Mucosa of rectum (tissue), 2 donors: ENCODE measurements at regions not wholly inside any gene's neighbourhood (a gene's known extent, or its start where the extent isn't known, plus 50 kb on each side); places are given as distances from the start of the nearest gene placed in this dataset.

ENCODE experiments used
- H3K27ac ChIP-seq, 2 donors: one replicate each; pipeline ENCODE4 v1.7.0; 2013; ENCODE audit warnings: inconsistent platforms in 2 of 2, low read depth in 2 of 2, low read length in 2 of 2
- H3K27me3 ChIP-seq, 2 donors: one replicate each; pipeline ENCODE4 v1.7.0; 2013; ENCODE audit warnings: low read length in 2 of 2; ENCODE audit not compliant: control insufficient read depth in 2 of 2, insufficient read depth in 2 of 2
- H3K36me3 ChIP-seq, 2 donors: one replicate each; pipeline ENCODE4 v1.7.0; 2013; ENCODE audit warnings: low read length in 2 of 2; ENCODE audit not compliant: control insufficient read depth in 2 of 2, insufficient read depth in 2 of 2
- H3K4me1 ChIP-seq, 2 donors: one replicate each; pipeline ENCODE4 v1.7.0; 2013; ENCODE audit warnings: low read length in 2 of 2, mild to moderate bottlenecking in 1 of 2; ENCODE audit not compliant: control insufficient read depth in 2 of 2, insufficient read depth in 2 of 2
- H3K4me3 ChIP-seq, 2 donors: one replicate each; pipeline ENCODE4 v1.7.0; 2013; ENCODE audit warnings: low read length in 2 of 2
- H3K9ac ChIP-seq, 2 donors: one replicate each; pipeline ENCODE4 v1.7.0; 2013; ENCODE audit warnings: low read length in 2 of 2, low read depth in 1 of 2, mild to moderate bottlenecking in 1 of 2
- H3K9me3 ChIP-seq, 2 donors: one replicate each; pipeline ENCODE4 v1.7.0; 2013; ENCODE audit warnings: low read length in 2 of 2; ENCODE audit not compliant: control insufficient read depth in 2 of 2
- donor health status: healthy.
- donor health status: Normal muscosa, but diverticular disease.

DNA sequence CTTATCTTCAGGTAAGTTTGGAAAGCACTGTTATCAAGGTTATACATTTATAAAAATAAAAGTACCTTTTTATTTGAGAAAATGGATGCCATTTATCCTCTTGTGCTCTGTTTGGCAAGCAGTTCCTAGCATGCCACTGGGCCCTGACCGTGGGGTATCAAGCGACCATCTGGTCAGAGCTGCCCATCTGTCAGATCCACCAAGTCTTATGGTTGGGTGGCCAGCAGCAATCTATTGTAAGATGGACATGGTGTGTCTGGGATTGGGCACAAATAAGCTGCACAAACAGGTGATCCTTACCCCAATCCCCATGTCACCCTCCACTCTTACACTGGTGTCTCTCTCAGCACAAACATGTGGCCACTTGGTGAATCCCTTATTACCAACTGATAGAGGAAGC, 178.5 kb downstream of the DLEU7 start:
- Histone ChIP-seq H3K4me1 (no peaks in the 10 kb centered on the region), H3K9ac (no peak overlapping the region), H3K4me3 (no peak overlapping the region), H3K27ac (no peak overlapping the region), H3K36me3 (no peaks in the 10 kb centered on the region), H3K9me3 (peaks cover 0 to 2% of the 10 kb centered on the region in 2 donors), H3K27me3 (no peaks in the 10 kb centered on the region)

DNA sequence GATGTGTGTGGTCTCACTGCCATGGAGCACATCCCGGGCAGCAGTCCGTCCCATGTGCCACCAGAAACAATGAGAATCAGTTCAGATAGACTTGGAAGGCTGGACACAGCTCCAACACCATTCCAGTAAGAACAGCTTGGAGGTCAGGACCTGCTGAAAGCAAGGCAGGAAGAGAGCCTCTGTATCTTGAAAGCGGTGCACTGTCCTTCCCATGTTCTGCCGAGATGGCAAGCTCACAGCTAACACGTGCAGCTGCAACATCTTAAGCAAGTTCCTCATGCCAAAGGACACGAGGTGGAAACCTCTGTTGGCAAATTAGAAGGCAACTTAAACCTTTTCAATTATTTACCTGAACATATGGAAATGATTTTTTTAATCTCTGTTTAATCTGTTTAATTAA, 175.4 kb downstream of the DLEU7 start:
- Histone ChIP-seq H3K27ac (no peak overlapping the region), H3K4me1 (no peaks in the 10 kb centered on the region), H3K4me3 (no peak overlapping the region), H3K27me3 (no peaks in the 10 kb centered on the region), H3K36me3 (no peaks in the 10 kb centered on the region), H3K9ac (no peak overlapping the region), H3K9me3 (peaks cover 0 to 2% of the 10 kb centered on the region in 2 donors)

DNA sequence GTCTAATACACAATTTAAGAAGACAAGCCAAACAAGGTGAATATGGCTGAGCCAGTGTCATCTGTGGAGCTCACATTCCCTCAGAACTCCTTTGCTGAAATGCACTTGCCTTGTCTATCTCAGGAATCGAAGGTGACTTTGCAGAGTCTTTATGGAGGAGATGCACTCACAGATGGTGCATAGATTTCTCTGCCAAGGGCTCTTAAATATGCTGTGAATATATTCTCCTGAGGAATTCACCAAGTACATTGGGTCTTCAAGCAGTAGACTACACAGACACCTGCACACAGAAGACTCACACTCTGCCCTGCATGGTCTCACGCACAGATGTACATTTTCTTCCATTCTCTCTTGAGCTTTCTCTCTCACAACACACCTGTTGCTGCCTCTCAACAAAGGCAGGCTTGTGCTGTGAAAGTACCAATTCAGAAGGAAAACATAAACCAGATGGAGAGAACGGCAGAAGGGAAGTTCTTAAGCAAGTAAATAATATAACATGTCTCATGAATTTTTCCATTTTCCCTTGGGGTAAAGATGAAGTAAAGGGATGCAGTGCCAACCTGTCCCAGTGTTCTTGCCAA, 174.7 kb downstream of the DLEU7 start:
- Histone ChIP-seq H3K9me3 (peaks cover 0 to 2% of the 10 kb centered on the region in 2 donors), H3K36me3 (no peaks in the 10 kb centered on the region), H3K9ac (no peak overlapping the region), H3K27me3 (no peaks in the 10 kb centered on the region), H3K4me3 (no peak overlapping the region), H3K27ac (no peak overlapping the region), H3K4me1 (no peaks in the 10 kb centered on the region)

DNA sequence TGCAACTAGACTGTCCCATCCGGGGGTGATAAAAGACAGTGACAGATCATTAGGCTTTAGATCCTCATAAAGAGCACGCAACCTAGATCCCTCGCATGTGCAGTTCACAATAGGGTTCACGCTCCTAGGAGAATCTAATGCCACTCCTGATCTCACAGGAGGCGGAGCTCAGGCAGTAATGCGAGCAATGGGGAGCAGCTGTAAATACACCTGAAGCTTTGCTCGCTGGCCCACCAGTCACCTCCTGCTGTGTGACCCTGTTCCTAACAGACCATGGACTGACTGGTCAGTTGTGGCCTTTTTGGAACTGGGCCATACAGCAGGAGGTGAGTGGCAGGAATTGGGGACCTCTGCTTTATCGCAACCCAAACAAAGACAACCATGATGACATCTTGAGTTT, 173.2 kb downstream of the DLEU7 start:
- Histone ChIP-seq H3K4me1 (no peaks in the 10 kb centered on the region), H3K9ac (no peak overlapping the region), H3K27me3 (no peaks in the 10 kb centered on the region), H3K9me3 (peaks cover 0 to 2% of the 10 kb centered on the region in 2 donors), H3K36me3 (no peaks in the 10 kb centered on the region), H3K4me3 (no peak overlapping the region), H3K27ac (no peak overlapping the region)

GRCh38 chr13:50670847-50671496, 172.5 kb downstream of the DLEU7 start:
- Histone ChIP-seq H3K4me3 (no peak overlapping the region), H3K9me3 (no peaks in the 10 kb centered on the region), H3K27ac (no peak overlapping the region), H3K36me3 (no peaks in the 10 kb centered on the region), H3K4me1 (no peaks in the 10 kb centered on the region), H3K27me3 (no peaks in the 10 kb centered on the region), H3K9ac (no peak overlapping the region)

DNA sequence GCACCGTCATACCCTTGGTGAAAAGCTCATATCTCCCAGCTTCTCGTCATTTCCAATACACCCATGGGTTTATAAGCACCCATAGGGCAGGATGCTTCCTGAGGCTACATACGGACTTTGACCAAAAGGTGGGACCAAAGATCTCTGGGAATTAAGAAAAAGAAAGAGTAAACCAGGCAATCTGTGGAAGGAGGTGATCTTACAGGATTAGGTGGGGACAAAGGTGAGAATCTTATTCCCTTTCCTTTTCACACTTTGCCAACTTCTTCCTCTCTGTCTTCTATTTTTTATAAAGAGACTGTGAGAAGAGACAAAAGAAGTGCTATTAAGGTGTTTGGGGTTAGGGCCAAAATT, 172.0 kb downstream of the DLEU7 start:
- Histone ChIP-seq H3K27ac (no peak overlapping the region), H3K9ac (no peak overlapping the region), H3K9me3 (no peaks in the 10 kb centered on the region), H3K4me3 (no peak overlapping the region), H3K27me3 (no peaks in the 10 kb centered on the region), H3K36me3 (no peaks in the 10 kb centered on the region), H3K4me1 (no peaks in the 10 kb centered on the region)

DNA sequence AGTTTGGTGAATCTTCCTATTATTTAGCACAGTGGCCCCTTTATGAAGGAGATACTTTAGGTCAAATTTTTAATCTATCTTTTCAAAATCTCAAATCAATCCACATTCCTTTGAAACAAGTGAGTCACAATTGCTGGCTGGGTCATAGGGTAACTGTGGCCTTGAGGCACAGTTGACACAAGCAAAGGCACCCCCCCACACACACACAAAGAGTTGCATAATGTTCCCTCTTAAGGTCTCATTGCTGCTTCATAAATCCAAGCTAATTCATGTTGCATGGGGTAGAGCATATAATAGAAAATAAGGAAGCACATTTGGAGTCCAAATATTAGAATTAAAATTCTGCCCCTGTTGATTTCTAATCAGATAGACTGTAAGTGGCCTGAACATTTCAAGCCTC, 171.5 kb downstream of the DLEU7 start:
- H3K27ac ChIP-seq = no peak overlapping the region
- no peaks in the 10 kb centered on the region for H3K36me3 ChIP-seq
- no peaks in the 10 kb centered on the region for H3K4me1 ChIP-seq
- no peak overlapping the region for H3K9ac ChIP-seq
- no peaks in the 10 kb centered on the region for H3K9me3 ChIP-seq
- no peak overlapping the region for H3K4me3 ChIP-seq
- no peaks in the 10 kb centered on the region for H3K27me3 ChIP-seq

- H3K27me3 ChIP-seq = no peaks in the 10 kb centered on the region
- no peak overlapping the region for H3K4me3 ChIP-seq
- H3K4me1 ChIP-seq = no peaks in the 10 kb centered on the region
- no peak overlapping the region for H3K9ac ChIP-seq
- no peak overlapping the region for H3K27ac ChIP-seq
- no peaks in the 10 kb centered on the region for H3K36me3 ChIP-seq
- no peaks in the 10 kb centered on the region for H3K9me3 ChIP-seq
Measured at GRCh38 chr13:50675651-50676050, 167.8 kb downstream of the DLEU7 start.

- Histone ChIP-seq H3K27ac (no peak overlapping the region), H3K27me3 (no peaks in the 10 kb centered on the region), H3K4me1 (no peaks in the 10 kb centered on the region), H3K36me3 (no peaks in the 10 kb centered on the region), H3K9me3 (no peaks in the 10 kb centered on the region), H3K4me3 (no peak overlapping the region), H3K9ac (no peak overlapping the region)
Measured at GRCh38 chr13:50676602-50677001, 166.9 kb downstream of the DLEU7 start.

- Histone ChIP-seq H3K9ac (no peak overlapping the region), H3K4me1 (no peaks in the 10 kb centered on the region), H3K36me3 (no peaks in the 10 kb centered on the region), H3K27ac (no peak overlapping the region), H3K9me3 (no peaks in the 10 kb centered on the region), H3K27me3 (no peaks in the 10 kb centered on the region), H3K4me3 (no peak overlapping the region)
Measured at GRCh38 chr13:50677258-50677657, 166.2 kb downstream of the DLEU7 start.
